GM13976 (cell line): ENCODE measurements at regions not wholly inside any gene's neighbourhood (a gene's known extent, or its start where the extent isn't known, plus 50 kb on each side); places are given as distances from the start of the nearest gene placed in this dataset.

ENCODE experiments used
- DNase-seq: peaks from one replicate; pipeline ENCODE4 v3.0.0; 2012; ENCODE audit warnings: low spot score
- in situ Hi-C: fragments of 300-500 bp; cut with MboI; formaldehyde crosslinking; loops from one replicate; pipeline ENCODE4 v1.12.0; 2022; ENCODE audit warnings: low sequenced_read_pairs, mixed read lengths, inconsistent platforms; ENCODE audit not compliant: unreplicated experiment
- TF ChIP-seq, protein P1 (sequence below): IDR thresholded peaks from 2 replicates; pipeline ENCODE4 v1.5.1; 2012; ENCODE audit warnings: borderline replicate concordance, mild to moderate bottlenecking; ENCODE audit not compliant: insufficient read depth; ENCODE audit errors: extremely low read depth, missing control alignments, control extremely low read depth

DNA sequence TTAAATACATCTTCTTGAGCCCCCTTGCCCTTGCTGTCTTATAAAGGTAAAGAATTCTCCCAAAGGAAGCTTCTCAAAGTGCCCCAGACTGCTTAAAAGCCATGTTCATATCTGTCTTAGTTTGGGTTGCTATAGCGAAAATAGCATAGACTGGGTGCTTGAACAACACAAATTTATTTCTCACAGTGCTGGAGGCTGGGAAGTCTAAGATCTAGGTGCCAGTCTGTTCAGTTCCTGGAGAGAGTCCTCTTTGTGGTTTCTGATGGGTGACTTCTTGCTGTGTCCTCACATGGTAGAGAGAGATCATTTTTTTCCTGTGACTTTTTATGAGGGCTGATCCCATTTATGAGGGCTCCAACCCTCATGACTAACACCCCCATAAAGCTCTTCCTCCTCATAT is 486.7 kb upstream of the ADAMTS16 start:
- in situ Hi-C loops: no loop called here
- no peak for DNase-seq
- TF ChIP-seq, protein P1, sequence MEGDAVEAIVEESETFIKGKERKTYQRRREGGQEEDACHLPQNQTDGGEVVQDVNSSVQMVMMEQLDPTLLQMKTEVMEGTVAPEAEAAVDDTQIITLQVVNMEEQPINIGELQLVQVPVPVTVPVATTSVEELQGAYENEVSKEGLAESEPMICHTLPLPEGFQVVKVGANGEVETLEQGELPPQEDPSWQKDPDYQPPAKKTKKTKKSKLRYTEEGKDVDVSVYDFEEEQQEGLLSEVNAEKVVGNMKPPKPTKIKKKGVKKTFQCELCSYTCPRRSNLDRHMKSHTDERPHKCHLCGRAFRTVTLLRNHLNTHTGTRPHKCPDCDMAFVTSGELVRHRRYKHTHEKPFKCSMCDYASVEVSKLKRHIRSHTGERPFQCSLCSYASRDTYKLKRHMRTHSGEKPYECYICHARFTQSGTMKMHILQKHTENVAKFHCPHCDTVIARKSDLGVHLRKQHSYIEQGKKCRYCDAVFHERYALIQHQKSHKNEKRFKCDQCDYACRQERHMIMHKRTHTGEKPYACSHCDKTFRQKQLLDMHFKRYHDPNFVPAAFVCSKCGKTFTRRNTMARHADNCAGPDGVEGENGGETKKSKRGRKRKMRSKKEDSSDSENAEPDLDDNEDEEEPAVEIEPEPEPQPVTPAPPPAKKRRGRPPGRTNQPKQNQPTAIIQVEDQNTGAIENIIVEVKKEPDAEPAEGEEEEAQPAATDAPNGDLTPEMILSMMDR: no peak

DNA sequence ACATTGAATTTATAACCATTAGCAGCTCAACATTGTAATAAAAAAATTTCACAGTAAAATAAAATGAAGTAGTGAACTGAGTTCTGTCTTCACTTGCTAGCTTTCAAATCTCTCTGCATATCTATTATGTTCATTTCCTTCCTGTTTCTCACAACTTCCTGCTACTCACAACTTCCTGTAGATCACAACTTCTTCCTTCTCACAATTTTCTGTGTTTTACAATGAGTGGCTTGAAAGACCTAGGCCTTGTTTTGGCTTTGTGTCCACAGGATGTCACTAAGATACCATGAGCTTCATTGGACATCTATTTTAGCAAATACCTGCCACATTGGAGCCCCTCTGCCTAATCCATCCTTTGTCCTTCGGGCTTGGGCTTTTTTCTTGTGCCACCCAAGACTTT is 480.3 kb upstream of the ADAMTS16 start:
- in situ Hi-C loops: no loop called here
- no peak for DNase-seq

DNA sequence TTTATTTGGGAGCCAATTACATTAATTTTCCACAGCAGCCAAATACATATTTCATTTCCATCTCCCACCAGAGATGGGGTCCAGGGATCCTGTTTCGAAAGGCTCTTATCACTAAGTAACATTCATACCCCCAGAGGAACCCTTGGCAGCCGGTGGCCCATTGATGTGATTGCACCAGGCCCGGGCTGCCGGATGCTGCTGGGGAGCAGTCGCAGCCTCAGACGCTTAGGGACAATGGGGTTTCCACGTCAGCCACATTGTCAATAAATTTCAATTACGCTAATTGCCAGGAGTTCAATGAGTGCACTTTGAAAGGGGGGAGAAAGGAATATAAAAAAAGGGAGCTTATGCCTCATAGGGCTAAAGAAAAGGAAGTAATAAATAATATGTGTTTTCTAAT is 478.8 kb upstream of the ADAMTS16 start:
- DNase-seq: no peak
- in situ Hi-C loops: no loop called here
- TF ChIP-seq, protein P1: no peak

More for the DNA sequence above, 480.3 kb upstream of the ADAMTS16 start:
- TF ChIP-seq, protein P1: no peak

DNA sequence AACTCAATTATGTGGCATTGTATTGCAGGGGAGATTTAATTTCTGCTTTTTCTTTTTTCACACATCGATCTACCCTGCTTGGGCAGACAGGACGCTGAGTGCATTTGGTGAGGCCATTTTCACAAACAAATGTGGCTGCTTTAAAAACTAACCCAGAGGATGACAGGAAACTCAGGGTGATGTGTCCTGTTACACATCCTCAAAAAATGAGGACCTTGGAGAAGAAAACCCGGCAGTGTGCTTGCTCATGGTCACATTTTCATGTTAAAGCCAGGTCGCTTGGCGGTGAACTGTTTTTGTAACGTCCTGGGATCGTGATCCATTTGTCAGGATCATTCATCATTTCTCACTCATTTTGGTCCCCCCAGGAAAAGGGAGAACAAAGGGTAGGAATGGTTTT is 478.3 kb upstream of the ADAMTS16 start:
- DNase-seq: no peak
- TF ChIP-seq, protein P1: no peak
- in situ Hi-C loops: no loop called here

DNA sequence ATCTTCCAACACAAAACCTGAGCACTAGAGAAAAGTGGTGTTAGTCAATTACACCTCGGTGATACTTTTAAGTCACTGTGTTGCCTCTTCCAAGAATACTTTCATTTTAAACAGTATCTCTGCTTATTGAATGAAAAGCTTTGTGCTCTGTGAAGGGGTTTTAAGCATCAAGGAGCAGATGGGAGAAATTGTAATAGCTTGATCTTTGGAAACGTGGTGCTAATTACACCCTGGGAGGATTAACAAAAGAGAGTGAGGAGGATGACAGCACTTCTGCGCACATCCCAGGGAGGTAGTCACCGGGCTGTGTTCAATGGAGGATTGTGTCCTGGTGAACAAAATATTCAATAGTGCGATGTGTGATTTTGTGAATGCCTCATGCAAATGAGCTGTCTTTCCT is 477.4 kb upstream of the ADAMTS16 start:
- in situ Hi-C loops: no loop called here
- DNase-seq: no peak
- TF ChIP-seq, protein P1: no peak

DNA sequence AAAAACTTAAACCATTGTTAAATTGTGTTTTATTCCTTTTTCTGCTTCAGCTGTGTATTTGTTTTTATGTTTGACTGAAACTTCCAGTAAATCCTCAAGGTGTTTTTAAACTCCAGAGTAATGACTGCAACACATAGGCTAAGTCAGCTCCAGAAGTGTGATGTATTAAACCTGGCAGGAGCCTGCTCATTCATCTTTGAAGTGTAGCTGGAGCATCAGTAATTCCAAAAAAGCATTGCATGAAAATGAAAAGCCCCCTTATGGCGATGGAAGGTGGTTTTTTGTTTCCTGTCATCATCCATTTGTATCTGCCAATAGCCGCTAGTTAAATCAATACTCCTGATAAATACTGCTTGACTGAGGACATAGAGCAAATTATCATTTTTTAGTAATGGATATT is 474.2 kb upstream of the ADAMTS16 start:
- TF ChIP-seq, protein P1: no peak
- no peak for DNase-seq
- in situ Hi-C loops: no loop called here

DNA sequence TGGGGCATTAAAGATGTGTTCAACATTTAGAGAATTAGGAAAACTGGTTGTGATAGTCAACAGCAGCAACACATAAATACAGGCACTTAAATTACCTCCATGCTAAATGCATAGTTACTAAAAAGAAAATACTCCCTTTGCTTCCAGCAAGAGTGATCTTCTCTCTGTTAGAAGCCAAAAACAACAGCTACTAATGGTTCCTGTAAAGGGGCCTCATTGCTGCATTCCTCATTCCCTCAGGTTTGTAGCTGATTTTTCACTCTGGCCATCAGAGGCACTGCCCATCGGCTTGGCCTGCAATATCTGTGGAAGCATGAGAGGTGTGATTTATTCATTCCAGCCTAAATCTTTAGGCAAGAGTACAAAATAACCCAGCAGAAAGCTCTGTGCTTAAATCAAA is 466.0 kb upstream of the ADAMTS16 start:
- DNase-seq: no peak
- TF ChIP-seq, protein P1: no peak
- in situ Hi-C loops: no loop called here
